SKM-1 treated with dmso at 0.1 percent for 144 hours (cell line): ENCODE measurements at regions not wholly inside any gene's neighbourhood (a gene's known extent, or its start where the extent isn't known, plus 50 kb on each side); places are given as distances from the start of the nearest gene placed in this dataset.

Experiments
- DNase-seq: peaks from one replicate; lab custom pipeline; 2025; ENCODE audit not compliant: unreplicated experiment; lab: John Stamatoyannopoulos, UW

- no peak for DNase-seq
These were observed 540.0 kb downstream of the RERGL start for GRCh38 chr12:17550011-17550410.

DNA sequence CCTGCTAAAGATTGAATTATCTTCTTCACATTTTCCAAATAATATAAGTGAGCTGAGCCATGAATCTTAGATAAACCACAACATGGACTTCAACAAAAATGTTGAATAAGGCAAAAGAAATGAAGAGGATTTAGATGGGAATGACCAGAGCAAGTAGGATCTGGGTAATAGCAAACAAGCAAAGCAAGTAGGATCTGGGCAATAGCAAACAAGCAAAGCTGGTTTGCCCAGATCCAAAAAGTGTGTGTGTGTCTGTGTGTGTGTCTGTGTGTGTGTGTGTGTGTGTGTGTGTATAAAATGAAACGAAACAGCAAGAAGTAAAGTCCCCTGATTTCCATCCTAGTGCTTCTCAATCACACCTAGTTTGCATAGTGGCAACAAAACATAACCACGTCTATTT is 549.1 kb downstream of the RERGL start:
- DNase-seq, result no peak

DNA sequence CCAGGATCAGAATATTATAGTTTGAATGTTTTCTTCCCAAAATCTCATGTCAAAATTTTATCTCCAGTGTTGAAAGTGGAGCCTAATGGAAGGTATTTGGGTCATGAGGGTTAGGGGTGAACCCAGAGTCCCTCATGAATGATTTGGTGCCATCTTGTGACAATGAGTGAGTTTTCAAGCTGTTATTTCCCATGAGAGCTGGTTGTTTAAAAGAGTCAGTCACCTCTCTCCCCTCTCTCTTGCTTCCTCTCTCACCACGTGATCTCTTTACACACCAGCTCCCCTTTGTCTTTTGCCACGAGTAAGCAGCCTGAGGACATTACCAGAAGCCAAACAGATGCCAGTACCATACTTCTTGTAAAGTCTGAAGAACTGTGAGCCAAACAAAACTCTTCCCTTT is 561.6 kb downstream of the RERGL start:
- DNase-seq, result no peak

DNA sequence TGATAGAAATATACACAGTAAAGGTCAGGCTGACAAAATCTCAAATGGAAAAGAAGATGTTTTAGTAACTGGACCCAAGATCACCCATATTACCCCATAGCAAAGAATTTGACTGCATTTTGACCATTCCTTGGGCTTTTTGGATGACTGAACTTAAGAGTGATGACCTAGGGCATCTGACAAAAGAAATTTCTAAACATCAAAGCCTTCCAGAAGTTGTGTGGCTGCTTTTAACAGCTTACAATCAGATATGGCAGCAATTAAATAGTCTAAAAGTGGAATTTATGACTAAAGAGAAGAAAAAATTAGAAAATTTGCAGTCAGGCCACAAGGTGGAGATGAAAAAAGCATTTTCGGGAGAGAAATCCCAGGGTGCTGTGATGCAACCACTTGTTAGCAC is 563.0 kb downstream of the RERGL start:
- DNase-seq, result no peak

DNA sequence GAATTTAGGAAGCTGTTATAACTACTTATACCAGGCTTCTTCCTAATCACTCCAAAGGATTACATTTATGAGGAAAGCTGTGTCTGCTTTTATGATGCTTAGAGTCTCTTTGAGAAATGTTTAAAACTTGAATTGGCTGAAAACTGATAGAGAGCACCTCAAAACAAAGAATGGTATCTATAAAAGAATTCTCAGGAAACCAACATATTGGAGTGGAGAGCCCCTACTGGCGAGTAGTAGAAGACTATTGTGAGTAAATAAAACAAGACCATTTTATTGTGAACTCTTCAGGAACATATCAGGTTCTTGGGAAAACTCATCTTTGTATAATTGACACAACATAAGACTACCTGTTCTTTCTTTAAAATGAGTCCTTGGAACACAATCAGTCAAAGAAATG is 578.6 kb downstream of the RERGL start:
- DNase-seq, result no peak

DNA sequence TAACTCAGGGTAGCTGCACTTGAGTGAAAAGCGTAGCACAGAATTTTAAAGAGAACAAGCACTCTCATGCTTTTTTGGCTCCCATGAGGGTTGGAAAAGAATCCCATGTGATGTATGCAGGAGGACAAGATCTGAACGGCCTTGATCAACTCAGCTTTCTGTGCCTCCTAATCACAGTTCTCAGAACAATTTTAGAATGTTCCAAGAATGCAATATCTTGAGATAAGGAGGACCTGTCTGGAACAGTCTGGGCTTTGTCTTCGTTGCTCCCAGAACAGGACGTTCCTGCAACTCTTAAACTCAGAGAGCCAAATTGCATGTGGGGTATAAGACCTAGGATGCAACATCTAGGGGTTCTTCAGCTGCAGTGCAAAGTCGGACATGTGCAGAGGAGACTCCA is 582.7 kb downstream of the RERGL start:
- DNase-seq, result no peak

DNA sequence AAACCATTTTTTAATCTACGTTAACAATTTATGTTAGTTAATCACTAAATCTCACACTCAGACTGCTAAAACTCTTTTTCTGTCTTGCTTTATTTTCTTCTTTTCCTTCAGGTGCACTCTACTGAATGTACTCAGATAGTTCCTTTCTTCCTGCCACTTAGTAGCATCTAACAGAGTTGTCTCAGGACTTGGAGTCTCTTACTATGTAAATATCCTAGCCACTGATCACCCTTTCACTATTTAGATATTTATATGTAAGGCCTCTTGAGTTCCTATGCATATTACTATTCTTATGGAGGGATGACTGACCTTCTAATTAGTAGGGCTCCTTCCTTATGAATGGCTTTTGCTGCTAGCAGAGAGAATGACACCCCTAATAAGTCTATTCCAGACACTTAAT is 586.3 kb downstream of the RERGL start:
- no peak for DNase-seq

- no peak for DNase-seq
These were observed 600.5 kb downstream of the RERGL start for GRCh38 chr12:17489452-17489851.

GRCh38 chr12:17478908-17479673 is 610.9 kb downstream of the RERGL start:
- DNase-seq, result no peak

GRCh38 chr12:17470460-17470859 is 619.5 kb downstream of the RERGL start:
- DNase-seq, result no peak

- DNase-seq, result no peak
These were observed 630.8 kb downstream of the RERGL start for GRCh38 chr12:17459214-17459613.

- no peak for DNase-seq
These were observed 633.5 kb downstream of the RERGL start for GRCh38 chr12:17456486-17456885.

GRCh38 chr12:17438141-17438540 is 651.9 kb downstream of the RERGL start:
- no peak for DNase-seq

GRCh38 chr12:17416748-17417147 is 673.2 kb downstream of the RERGL start:
- no peak for DNase-seq

GRCh38 chr12:17414596-17414995 is 675.4 kb downstream of the RERGL start:
- no peak for DNase-seq

- no peak for DNase-seq
These were observed 678.3 kb downstream of the RERGL start for GRCh38 chr12:17411662-17412061.

DNA sequence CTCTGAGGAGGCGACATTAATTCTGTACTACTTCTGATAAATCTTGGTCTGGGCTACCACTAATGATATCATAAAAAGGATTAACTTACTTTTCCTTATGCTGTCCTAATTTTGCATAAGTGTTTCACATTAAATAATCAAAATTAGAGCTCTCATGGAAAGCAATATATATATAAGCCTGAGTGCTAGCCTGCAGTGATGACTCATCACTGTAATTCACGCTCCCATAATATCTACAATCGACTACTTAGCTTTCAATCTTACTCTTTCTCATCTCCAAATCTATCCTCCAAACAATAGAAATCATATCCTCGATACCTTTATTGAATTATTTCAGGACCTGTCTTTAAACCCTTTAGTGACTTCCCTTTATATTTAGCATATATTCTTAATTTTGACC is 701.3 kb downstream of the RERGL start:
- DNase-seq, result no peak

DNA sequence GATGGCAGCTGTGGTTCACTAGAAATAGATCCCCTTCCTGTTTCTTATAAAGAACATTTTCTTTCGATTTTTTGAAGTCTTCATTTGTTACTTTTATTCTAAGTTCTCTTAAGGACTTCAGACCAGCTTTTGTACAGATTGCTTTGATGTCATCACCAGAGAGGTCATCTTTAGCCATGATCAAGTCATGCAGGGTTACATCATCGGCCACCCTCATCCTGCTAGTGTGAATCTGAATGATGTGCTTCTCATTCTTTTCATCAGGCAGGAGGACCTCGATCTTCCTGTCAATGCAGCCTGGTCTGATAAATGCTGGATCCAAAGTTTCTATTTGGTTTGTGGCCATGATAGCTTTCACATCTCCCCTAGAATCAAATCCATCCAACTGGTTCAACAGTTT is 706.7 kb downstream of the RERGL start:
- DNase-seq, result no peak

DNA sequence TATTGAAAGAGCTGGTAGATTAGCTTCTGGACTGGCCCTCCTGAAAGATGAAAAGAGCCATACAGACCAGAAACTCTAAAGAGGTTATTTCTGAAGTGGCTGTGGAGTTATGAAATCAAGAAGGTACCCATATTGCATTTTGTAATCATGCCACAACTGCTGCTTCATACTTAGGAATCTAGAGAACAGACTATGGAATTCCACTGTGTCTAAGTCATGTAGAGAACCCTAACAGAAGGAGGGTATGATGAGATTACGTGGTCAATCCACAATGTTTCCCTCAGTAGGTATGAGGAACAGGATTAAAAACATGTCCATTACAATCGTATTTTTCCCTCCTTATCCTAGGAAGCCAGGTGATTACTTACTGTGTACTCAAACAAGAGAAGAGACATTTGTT is 708.8 kb downstream of the RERGL start:
- DNase-seq, result no peak

GRCh38 chr12:17372508-17372907 is 717.5 kb downstream of the RERGL start:
- DNase-seq, result no peak

DNA sequence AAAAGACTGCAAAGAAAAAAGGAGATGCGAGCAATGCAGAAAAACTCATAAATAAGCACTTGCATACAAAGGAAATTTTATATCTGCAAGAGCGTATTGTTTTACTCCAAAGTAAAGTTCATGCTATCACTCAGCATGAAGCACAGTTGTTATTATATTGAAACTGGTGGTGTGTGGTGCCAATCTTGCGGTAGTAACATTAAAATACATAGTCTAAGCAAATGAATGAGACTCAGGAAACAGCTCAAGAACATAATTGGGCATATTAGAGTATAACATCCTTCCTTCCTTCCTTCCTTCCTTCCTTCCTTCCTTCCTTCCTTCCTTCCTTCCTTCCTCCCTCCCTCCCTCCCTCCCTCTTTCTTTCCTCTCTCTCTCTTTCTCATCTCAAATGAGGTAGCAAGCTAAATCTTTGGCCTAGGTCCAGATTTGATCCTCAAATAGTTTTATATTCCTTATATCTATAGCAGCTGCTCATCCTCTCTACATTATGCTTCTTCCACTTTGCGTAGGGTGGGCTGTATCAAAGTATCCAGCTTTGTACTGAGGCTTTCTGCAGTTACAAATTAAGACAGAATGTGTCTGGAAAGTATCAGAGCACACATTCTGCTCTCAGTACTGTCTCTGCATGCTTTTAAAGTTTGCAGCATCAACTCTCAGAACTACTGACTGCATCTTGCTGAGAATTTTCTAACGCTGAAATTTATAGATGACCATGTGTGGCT is 718.3 kb downstream of the RERGL start:
- no peak for DNase-seq

GRCh38 chr12:17370621-17371020 is 719.4 kb downstream of the RERGL start:
- no peak for DNase-seq

DNA sequence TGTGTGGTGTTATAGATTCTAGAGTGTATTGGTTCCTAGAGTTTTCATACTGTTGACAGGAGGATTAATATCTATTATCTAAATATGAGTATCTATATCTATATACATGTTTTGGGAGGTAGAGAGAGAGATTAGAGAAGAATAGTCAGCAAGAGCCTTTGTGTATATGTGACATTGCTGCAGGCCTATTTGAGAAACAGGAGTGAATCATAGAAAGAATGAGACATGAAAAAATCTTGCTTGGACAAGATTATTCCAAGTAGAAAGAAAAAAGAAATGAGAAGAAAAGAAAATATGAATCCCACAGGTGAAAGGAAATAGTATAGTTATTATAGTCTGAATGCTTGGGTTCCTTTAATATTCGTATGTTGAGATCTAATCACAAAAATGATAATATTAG is 720.4 kb downstream of the RERGL start:
- no peak for DNase-seq
